ENCODE measurements at regions not wholly inside any gene's neighbourhood (a gene's known extent, or its start where the extent isn't known, plus 50 kb on each side); places are given as distances from the start of the nearest gene placed in this dataset.

DNA sequence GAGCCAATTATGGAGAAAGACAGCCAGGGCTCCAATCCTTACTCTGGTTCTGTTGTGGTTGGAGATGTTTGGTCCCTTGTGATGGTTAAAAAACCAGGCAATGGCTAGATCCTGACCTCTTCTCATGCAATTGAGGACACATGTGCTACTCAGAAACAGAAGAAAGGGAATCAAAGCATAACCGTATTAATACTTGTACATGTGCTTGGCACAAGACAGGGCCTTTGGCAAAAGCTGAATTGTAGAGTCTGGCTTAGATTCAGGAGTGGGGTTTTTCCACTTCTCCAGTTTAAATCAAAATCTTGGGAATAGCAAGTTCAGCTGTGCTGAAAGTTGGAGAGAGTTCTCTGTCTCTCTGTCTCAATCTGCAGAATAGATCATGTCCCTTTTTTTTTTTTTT, 80.1 kb upstream of the E2F8 start:
- no peaks in the 10 kb centered on the region for H3K9me3 ChIP-seq (ENCODE audit: insufficient read depth, low read length, severe bottlenecking)
- no peaks in the 10 kb centered on the region for H3K79me2 ChIP-seq (ENCODE audit: insufficient read depth, low read length)
- no peak overlapping the region for H2AFZ ChIP-seq (ENCODE audit: low read depth, low read length)
- H4K20me1 ChIP-seq (ENCODE audit: insufficient read depth, low read length), result 0 out of 2 replicates have a peak, but pooled peaks cover 2% of the 10 kb centered on the region
- TF ChIP-seq EZH2 (IDR thresholded peaks at IDR 0.05; ENCODE audit: borderline replicate concordance, low read depth, low read length, severe bottlenecking), result no peak
- TF ChIP-seq, protein P1, sequence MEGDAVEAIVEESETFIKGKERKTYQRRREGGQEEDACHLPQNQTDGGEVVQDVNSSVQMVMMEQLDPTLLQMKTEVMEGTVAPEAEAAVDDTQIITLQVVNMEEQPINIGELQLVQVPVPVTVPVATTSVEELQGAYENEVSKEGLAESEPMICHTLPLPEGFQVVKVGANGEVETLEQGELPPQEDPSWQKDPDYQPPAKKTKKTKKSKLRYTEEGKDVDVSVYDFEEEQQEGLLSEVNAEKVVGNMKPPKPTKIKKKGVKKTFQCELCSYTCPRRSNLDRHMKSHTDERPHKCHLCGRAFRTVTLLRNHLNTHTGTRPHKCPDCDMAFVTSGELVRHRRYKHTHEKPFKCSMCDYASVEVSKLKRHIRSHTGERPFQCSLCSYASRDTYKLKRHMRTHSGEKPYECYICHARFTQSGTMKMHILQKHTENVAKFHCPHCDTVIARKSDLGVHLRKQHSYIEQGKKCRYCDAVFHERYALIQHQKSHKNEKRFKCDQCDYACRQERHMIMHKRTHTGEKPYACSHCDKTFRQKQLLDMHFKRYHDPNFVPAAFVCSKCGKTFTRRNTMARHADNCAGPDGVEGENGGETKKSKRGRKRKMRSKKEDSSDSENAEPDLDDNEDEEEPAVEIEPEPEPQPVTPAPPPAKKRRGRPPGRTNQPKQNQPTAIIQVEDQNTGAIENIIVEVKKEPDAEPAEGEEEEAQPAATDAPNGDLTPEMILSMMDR (IDR thresholded peaks at IDR 0.05; ENCODE audit: borderline replicate concordance, extremely low read depth, low read length, poor library complexity, severe bottlenecking), result no peak
- no peaks in the 10 kb centered on the region for H3K4me1 ChIP-seq (ENCODE audit: insufficient read depth, low read length)
- no peak overlapping the region for H3K4me2 ChIP-seq (ENCODE audit: insufficient read depth, low read length)
- H3K27me3 ChIP-seq (ENCODE audit: insufficient read depth, low read length, poor library complexity), result peaks cover 24% of the 10 kb centered on the region
- H3K36me3 ChIP-seq (ENCODE audit: insufficient read depth, low read length), result no peaks in the 10 kb centered on the region
- no peak overlapping the region for H3K27ac ChIP-seq (ENCODE audit: low read length)
- H3K9ac ChIP-seq (ENCODE audit: low read depth, low read length), result no peak overlapping the region
- ATAC-seq (ENCODE audit: insufficient read depth, low read depth) (no peak), DNase-seq (no peak)
- no peak overlapping the region for H3K4me3 ChIP-seq (ENCODE audit: low read depth in 1 of 2, low read length in 2 of 2)

GRCh38 chr11:19316434-19316833, 75.7 kb upstream of the E2F8 start:
- no peak for DNase-seq
- no peak overlapping the region for H3K27ac ChIP-seq (ENCODE audit: low read length)
- H2AFZ ChIP-seq (ENCODE audit: low read depth, low read length), result no peak overlapping the region
- no peak overlapping the region for H3K4me2 ChIP-seq (ENCODE audit: insufficient read depth, low read length)
- no peaks in the 10 kb centered on the region for H3K79me2 ChIP-seq (ENCODE audit: insufficient read depth, low read length)
- peaks cover 21% of the 10 kb centered on the region for H3K27me3 ChIP-seq (ENCODE audit: insufficient read depth, low read length, poor library complexity)
- no peaks in the 10 kb centered on the region for H3K36me3 ChIP-seq (ENCODE audit: insufficient read depth, low read length)
- no peak for ATAC-seq (ENCODE audit: insufficient read depth, low read depth)
- H3K4me3 ChIP-seq (ENCODE audit: low read depth in 1 of 2, low read length in 2 of 2), result no peak overlapping the region
- H3K9ac ChIP-seq (ENCODE audit: low read depth, low read length), result no peak overlapping the region
- TF ChIP-seq, protein P1 (IDR thresholded peaks at IDR 0.05; ENCODE audit: borderline replicate concordance, extremely low read depth, low read length, poor library complexity, severe bottlenecking), result no peak
- TF ChIP-seq EZH2 (IDR thresholded peaks at IDR 0.05; ENCODE audit: borderline replicate concordance, low read depth, low read length, severe bottlenecking), result no peak
- H4K20me1 ChIP-seq (ENCODE audit: insufficient read depth, low read length), result 0 out of 2 replicates have a peak, but pooled peaks cover 2% of the 10 kb centered on the region
- no peaks in the 10 kb centered on the region for H3K9me3 ChIP-seq (ENCODE audit: insufficient read depth, low read length, severe bottlenecking)
- H3K4me1 ChIP-seq (ENCODE audit: insufficient read depth, low read length), result no peaks in the 10 kb centered on the region

DNA sequence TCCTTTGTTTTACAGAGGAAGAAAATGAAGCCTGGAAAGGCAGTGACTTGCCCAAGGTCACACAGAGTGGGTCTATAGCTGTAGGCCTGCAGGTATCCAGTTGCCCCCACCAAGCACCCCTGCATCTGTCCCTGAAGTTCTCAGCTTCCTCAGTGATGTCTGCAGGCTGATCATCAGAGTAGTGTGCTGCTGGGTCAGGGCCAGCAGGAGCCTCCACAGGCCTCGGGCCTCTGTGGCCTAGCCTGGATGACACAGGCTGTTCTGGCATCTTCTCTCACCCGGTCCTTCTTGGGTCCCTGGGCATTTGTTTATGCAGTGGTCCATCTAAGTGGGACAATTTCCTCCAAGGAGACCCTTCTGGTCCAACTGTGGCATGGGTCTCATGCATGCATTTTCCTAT, 74.8 kb upstream of the E2F8 start:
- ATAC-seq (ENCODE audit: insufficient read depth, low read depth) (no peak), DNase-seq (no peak)
- Histone ChIP-seq H3K27ac (ENCODE audit: low read length) (no peak overlapping the region), H2AFZ (ENCODE audit: low read depth, low read length) (no peak overlapping the region), H3K36me3 (ENCODE audit: insufficient read depth, low read length) (no peaks in the 10 kb centered on the region), H3K27me3 (ENCODE audit: insufficient read depth, low read length, poor library complexity) (peaks cover 20% of the 10 kb centered on the region), H3K9me3 (ENCODE audit: insufficient read depth, low read length, severe bottlenecking) (no peaks in the 10 kb centered on the region), H3K4me3 (ENCODE audit: low read depth in 1 of 2, low read length in 2 of 2) (no peak overlapping the region), H3K4me2 (ENCODE audit: insufficient read depth, low read length) (no peak overlapping the region), H3K9ac (ENCODE audit: low read depth, low read length) (no peak overlapping the region), H3K79me2 (ENCODE audit: insufficient read depth, low read length) (no peaks in the 10 kb centered on the region), H3K4me1 (ENCODE audit: insufficient read depth, low read length) (no peaks in the 10 kb centered on the region), H4K20me1 (ENCODE audit: insufficient read depth, low read length) (0 out of 2 replicates have a peak, but pooled peaks cover 2% of the 10 kb centered on the region)
- TF ChIP-seq, protein P1 (IDR thresholded peaks at IDR 0.05; ENCODE audit: borderline replicate concordance, extremely low read depth, low read length, poor library complexity, severe bottlenecking), result no peak
- TF ChIP-seq EZH2 (IDR thresholded peaks at IDR 0.05; ENCODE audit: borderline replicate concordance, low read depth, low read length, severe bottlenecking), result no peak

GRCh38 chr11:19313140-19313539, 72.4 kb upstream of the E2F8 start:
- DNase-seq, result no peak
- Histone ChIP-seq H3K9me3 (ENCODE audit: insufficient read depth, low read length, severe bottlenecking) (no peaks in the 10 kb centered on the region), H3K4me3 (ENCODE audit: low read depth in 1 of 2, low read length in 2 of 2) (no peak overlapping the region), H3K4me1 (ENCODE audit: insufficient read depth, low read length) (no peaks in the 10 kb centered on the region), H3K79me2 (ENCODE audit: insufficient read depth, low read length) (no peaks in the 10 kb centered on the region), H3K9ac (ENCODE audit: low read depth, low read length) (no peak overlapping the region), H4K20me1 (ENCODE audit: insufficient read depth, low read length) (0 out of 2 replicates have a peak, but pooled peaks cover 2% of the 10 kb centered on the region), H3K27me3 (ENCODE audit: insufficient read depth, low read length, poor library complexity) (peaks cover 24% of the 10 kb centered on the region), H3K4me2 (ENCODE audit: insufficient read depth, low read length) (no peak overlapping the region), H3K36me3 (ENCODE audit: insufficient read depth, low read length) (no peaks in the 10 kb centered on the region), H2AFZ (ENCODE audit: low read depth, low read length) (no peak overlapping the region), H3K27ac (ENCODE audit: low read length) (no peak overlapping the region)
- no peak for ATAC-seq (ENCODE audit: insufficient read depth, low read depth)
- TF ChIP-seq, protein P1 (IDR thresholded peaks at IDR 0.05; ENCODE audit: borderline replicate concordance, extremely low read depth, low read length, poor library complexity, severe bottlenecking), result no peak
- TF ChIP-seq EZH2 (IDR thresholded peaks at IDR 0.05; ENCODE audit: borderline replicate concordance, low read depth, low read length, severe bottlenecking), result no peak
